Activated T-cell treated with anti-CD3 and anti-CD28 coated beads, Interleukin-2, amount 50 U/mL, for 24 hours (primary cell): ENCODE measurements at regions not wholly inside any gene's neighbourhood (a gene's known extent, or its start where the extent isn't known, plus 50 kb on each side); places are given as distances from the start of the nearest gene placed in this dataset.

Experiments
- DNase-seq: peaks from one replicate; pipeline ENCODE4 v3.0.0-alpha.2; 2020
- H3K27ac Mint-ChIP-seq: 2 replicates; pipeline ENCODE4 v1.8.0; 2020; ENCODE audit warnings: mild to moderate bottlenecking, mixed read lengths
- H3K27me3 Mint-ChIP-seq: 2 replicates; pipeline ENCODE4 v1.8.0; 2020; ENCODE audit warnings: mixed read lengths
- H3K36me3 Mint-ChIP-seq: 2 replicates; pipeline ENCODE4 v1.8.0; 2020; ENCODE audit warnings: low read depth, mixed read lengths
- H3K4me1 Mint-ChIP-seq: 2 replicates; pipeline ENCODE4 v1.8.0; 2020; ENCODE audit warnings: low read depth, mixed read lengths
- H3K4me3 Mint-ChIP-seq: 2 replicates; pipeline ENCODE4 v1.8.0; 2020; ENCODE audit warnings: mild to moderate bottlenecking, moderate library complexity, mixed read lengths
- H3K9me3 Mint-ChIP-seq: 2 replicates; pipeline ENCODE4 v1.8.0; 2020; ENCODE audit warnings: mixed read lengths

DNA sequence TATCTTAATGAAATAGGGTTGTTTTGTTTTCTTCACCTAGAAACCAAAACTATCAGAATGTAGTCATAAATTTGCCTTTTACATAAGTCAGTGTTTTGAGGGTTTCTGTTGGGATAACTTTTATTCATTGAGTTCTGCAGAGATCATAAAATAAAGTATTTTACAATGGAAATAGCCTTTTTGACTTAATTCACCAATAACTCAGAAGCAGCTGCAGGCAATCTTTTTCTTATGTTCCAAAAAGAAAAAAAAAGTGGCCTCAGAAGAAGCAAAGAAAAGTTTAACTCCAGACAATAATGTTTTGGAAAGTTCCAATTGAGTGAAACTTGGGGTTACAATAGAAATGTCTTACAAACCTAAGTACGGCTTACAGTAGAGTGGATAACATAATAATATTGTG is 491.7 kb upstream of the NRP1 start:
- H3K4me1 Mint-ChIP-seq = no peaks in the 10 kb centered on the region
- no peaks in the 10 kb centered on the region for H3K36me3 Mint-ChIP-seq
- no peak overlapping the region for H3K27ac Mint-ChIP-seq
- H3K4me3 Mint-ChIP-seq = no peak overlapping the region
- peaks cover 3% of the 10 kb centered on the region for H3K27me3 Mint-ChIP-seq
- no peaks in the 10 kb centered on the region for H3K9me3 Mint-ChIP-seq
- DNase-seq = no peak

DNA sequence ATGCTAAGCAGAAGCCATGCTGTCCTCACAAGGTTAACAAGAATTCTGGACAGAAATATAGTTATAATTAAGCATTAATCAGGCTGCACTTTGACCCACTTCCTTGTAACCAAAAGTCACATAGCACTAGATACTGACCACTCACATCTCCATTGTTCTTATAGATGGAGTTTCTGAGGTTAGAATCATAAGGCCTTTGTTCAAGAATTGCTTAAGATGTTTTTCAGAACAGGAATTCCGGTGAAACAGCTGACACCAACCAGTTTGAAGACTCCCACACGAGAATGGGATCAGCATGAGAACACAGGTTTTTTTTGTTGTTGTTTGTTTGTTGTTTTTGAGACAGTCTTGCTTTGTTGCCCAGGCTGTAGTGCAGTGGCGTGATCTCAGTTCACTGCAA is 488.3 kb upstream of the NRP1 start:
- Mint-ChIP-seq H3K4me3 (no peak overlapping the region), H3K27me3 (peaks cover 3% of the 10 kb centered on the region), H3K36me3 (no peaks in the 10 kb centered on the region), H3K9me3 (no peaks in the 10 kb centered on the region), H3K4me1 (peaks cover 2% of the 10 kb centered on the region), H3K27ac (no peak overlapping the region)
- no peak for DNase-seq

DNA sequence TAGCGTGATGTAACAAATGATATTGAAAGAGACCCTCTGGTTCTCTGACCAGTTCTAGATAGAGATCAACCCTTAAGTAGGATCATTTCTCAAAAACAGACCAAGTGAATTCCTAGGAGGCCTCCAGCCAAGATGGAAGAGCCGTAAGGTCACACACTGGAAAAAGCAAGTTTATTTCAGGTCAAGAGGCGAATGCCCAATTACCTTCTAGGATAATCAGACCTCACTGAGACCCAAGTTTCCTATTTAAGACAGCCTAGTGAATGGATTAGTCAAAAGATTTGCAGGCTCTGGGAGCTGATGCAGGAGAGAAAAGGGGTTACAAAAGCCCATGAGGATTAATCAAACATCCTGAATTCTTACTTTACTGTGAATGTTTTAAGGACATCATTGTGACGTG is 486.1 kb upstream of the NRP1 start:
- H3K4me1 Mint-ChIP-seq = peaks cover 2% of the 10 kb centered on the region
- no peaks in the 10 kb centered on the region for H3K36me3 Mint-ChIP-seq
- no peak overlapping the region for H3K27ac Mint-ChIP-seq
- no peaks in the 10 kb centered on the region for H3K9me3 Mint-ChIP-seq
- no peak overlapping the region for H3K4me3 Mint-ChIP-seq
- no peaks in the 10 kb centered on the region for H3K27me3 Mint-ChIP-seq
- DNase-seq = no peak

DNA sequence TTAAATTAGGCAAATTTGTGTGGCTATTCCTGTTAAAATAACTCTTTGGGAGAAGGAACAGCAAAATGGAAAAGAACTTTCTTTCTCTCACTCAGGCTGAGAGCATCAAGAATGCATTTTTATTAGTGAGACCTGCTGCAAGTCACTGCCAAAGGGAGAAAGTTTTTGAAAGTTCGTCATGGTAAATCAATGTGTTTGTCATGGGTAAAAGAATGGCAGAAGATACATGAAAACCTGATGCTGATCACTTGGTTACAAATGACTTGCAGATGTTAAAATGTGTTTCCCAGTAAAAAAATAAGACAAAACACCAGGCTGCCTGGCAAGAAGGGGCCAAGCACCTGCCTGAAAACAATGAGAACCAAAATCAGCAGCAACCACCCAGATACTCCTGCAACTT is 484.7 kb upstream of the NRP1 start:
- Mint-ChIP-seq H3K27me3 (no peaks in the 10 kb centered on the region), H3K36me3 (no peaks in the 10 kb centered on the region), H3K4me1 (peaks cover 2% of the 10 kb centered on the region), H3K4me3 (no peak overlapping the region), H3K27ac (no peak overlapping the region), H3K9me3 (no peaks in the 10 kb centered on the region)
- DNase-seq = no peak

DNA sequence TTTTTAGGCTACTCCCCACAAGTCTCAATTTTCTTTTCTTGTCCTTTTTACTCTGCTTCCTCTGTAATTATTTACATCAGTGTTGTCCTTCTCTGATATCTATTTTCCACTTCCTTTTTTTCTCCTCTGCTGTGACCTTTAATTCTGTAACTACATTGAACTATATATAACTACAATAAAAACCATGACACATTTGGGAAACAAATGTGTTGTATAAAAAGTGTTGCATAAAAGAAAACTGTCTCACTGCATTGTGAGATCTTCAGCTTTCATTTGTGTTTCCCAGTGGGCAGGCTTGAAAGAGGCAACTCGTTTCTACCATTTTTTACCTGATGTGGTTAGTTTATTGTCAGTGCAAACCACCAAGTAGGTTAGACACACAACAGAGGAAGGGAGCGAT is 483.9 kb upstream of the NRP1 start:
- H3K4me1 Mint-ChIP-seq = peaks cover 2% of the 10 kb centered on the region
- no peaks in the 10 kb centered on the region for H3K9me3 Mint-ChIP-seq
- H3K27ac Mint-ChIP-seq = no peak overlapping the region
- H3K27me3 Mint-ChIP-seq = no peaks in the 10 kb centered on the region
- no peaks in the 10 kb centered on the region for H3K36me3 Mint-ChIP-seq
- no peak overlapping the region for H3K4me3 Mint-ChIP-seq
- no peak for DNase-seq

DNA sequence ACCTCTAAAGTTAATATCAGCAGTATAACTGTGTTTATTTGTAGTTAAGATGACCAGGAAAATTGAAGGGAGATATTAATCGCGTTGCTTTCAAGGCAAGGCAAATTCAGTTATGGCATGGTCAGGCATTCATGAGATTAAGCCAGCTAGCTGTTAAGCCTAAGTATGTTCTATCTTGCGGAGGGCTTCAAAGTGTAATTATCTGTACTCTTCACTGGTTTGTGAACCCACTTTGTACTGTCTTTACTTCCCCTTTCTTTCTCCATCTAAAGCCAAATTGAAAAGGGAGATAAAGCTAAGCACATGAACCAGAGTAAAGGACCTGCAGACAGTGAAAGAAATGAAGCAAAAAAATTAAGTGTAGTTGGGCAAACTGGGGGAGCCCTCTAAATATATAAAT is 483.1 kb upstream of the NRP1 start:
- DNase-seq = no peak
- Mint-ChIP-seq H3K27me3 (no peaks in the 10 kb centered on the region), H3K9me3 (no peaks in the 10 kb centered on the region), H3K4me3 (no peak overlapping the region), H3K4me1 (peaks cover 2% of the 10 kb centered on the region), H3K36me3 (no peaks in the 10 kb centered on the region), H3K27ac (no peak overlapping the region)

DNA sequence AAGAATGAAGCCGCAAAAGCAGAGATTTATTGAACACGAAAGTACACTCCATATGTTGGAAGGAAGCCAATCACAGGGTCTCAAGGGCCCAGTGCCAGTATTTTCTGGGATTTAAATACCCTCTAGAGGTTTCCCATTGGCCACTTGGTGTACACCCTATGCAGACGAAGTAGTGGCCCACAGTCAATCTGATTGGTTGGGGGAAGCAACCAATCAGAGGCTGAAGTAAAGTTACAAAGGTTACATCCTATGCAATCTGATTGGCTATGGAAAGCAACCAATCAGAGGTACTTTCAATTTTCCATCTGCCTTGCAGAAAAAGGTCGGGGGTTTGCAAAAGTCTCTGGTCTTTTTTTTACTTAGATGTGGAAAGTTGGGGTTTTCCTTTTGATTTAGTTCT is 481.3 kb upstream of the NRP1 start:
- Mint-ChIP-seq H3K36me3 (no peaks in the 10 kb centered on the region), H3K27ac (no peak overlapping the region), H3K9me3 (no peaks in the 10 kb centered on the region), H3K4me3 (no peak overlapping the region), H3K4me1 (peaks cover 2% of the 10 kb centered on the region), H3K27me3 (no peaks in the 10 kb centered on the region)
- no peak for DNase-seq

DNA sequence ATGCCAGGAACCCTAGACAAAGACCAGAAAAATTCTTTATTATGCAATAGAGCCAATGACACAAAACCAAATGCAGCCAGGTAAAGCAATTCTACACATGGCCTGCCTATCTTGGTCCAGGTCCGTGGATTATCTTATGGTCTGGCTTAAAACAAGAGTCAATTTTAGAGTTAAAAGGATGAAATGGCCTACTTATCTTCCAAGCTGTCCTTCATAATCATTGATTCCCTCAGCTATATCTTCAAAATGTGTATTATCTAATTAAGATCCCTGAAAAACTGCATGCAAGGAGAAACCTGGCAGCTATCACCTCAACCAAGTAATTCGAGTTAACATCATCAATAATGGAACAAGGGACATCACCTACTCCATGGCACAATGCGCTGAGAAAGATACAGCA is 479.4 kb upstream of the NRP1 start:
- no peaks in the 10 kb centered on the region for H3K27me3 Mint-ChIP-seq
- DNase-seq = no peak
- H3K9me3 Mint-ChIP-seq = no peaks in the 10 kb centered on the region
- peaks cover 2% of the 10 kb centered on the region for H3K4me1 Mint-ChIP-seq
- H3K4me3 Mint-ChIP-seq = no peak overlapping the region
- no peaks in the 10 kb centered on the region for H3K36me3 Mint-ChIP-seq
- no peak overlapping the region for H3K27ac Mint-ChIP-seq

DNA sequence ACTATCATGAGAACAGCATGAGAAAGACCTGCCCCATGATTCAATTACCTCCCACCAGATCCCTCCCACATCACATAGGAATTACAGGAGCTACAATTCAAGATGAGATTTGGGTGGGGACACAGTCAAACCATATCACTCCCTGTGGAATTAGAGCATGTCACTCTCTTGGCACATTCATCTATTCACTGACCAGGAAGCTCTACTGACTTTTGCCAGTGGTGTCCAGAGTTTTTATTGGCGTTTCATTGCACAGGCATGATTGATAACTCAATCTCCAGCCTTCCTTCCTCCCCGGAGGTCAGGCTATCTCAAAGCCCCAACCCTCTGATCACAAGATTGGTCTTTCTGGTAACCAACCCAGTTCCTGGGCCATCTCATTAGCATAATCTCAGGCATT is 478.9 kb upstream of the NRP1 start:
- Mint-ChIP-seq H3K27ac (no peak overlapping the region), H3K27me3 (no peaks in the 10 kb centered on the region), H3K9me3 (no peaks in the 10 kb centered on the region), H3K4me1 (peaks cover 1% of the 10 kb centered on the region), H3K4me3 (no peak overlapping the region), H3K36me3 (no peaks in the 10 kb centered on the region)
- no peak for DNase-seq

DNA sequence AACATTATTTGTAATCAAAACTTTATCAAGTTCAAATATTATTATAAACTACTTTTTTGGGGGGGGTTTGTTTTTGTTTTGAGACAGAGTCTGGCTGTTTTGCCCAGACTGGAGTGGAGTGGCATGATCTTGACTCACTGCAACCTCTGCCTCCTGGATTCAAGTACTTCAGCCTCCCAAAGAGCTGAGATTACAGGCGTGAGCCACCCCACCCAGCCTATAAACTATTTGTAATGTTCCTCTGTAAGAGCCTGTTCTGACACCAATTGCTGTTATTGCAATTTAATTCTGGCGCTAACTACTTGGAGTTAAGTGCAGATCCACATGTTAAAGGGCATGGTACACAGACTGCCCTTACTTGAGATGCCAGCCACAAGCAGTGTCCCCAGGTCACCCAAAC is 478.1 kb upstream of the NRP1 start:
- H3K27ac Mint-ChIP-seq = no peak overlapping the region
- H3K4me1 Mint-ChIP-seq = no peaks in the 10 kb centered on the region
- no peaks in the 10 kb centered on the region for H3K36me3 Mint-ChIP-seq
- no peak for DNase-seq
- no peaks in the 10 kb centered on the region for H3K27me3 Mint-ChIP-seq
- H3K9me3 Mint-ChIP-seq = no peaks in the 10 kb centered on the region
- H3K4me3 Mint-ChIP-seq = no peak overlapping the region

DNA sequence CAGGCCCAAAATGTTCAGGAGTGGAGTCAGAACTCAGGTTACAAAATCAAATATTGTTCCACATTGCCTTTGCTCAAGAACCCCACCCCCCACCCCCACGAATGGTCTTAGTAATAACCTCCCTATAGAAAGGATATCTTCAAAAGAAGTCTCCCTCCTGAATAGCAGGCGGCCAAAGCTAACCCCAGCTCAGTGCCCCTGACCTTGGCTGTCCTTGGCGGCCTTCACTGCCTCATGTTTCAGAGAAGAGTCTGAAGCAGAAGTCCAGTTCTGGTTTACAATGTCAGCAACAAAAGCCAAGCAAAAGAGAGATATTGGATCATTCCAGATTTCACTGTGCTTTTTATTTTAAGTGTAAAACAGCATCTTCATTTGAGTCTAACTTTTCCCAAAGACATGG is 476.5 kb upstream of the NRP1 start:
- H3K4me3 Mint-ChIP-seq = no peak overlapping the region

DNA sequence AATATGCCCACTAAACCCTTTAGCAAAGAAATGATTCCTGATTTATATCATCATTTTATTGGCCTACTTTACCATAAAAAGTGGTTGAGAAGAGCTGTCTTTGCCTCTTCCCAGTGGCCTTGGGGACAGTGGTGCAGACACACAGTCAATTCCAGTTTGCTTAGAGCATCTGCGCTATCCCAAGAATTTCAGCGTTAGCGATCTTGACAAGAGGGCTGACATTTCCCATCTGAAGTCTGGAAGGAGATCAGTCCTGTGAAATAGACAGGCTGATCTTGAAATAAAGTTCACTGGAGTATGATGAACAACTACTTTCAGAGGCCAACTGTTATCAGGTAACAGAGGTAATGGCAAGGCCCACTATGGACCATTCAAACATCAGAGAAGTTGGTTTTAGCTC is 475.3 kb upstream of the NRP1 start:
- Mint-ChIP-seq H3K27ac (no peak overlapping the region), H3K27me3 (no peaks in the 10 kb centered on the region), H3K36me3 (no peaks in the 10 kb centered on the region), H3K4me3 (no peak overlapping the region), H3K9me3 (no peaks in the 10 kb centered on the region), H3K4me1 (no peaks in the 10 kb centered on the region)
- no peak for DNase-seq

More for the DNA sequence above, 476.5 kb upstream of the NRP1 start:
- Mint-ChIP-seq H3K4me1 (no peaks in the 10 kb centered on the region), H3K27me3 (no peaks in the 10 kb centered on the region), H3K9me3 (no peaks in the 10 kb centered on the region), H3K27ac (no peak overlapping the region), H3K36me3 (no peaks in the 10 kb centered on the region)
- no peak for DNase-seq

DNA sequence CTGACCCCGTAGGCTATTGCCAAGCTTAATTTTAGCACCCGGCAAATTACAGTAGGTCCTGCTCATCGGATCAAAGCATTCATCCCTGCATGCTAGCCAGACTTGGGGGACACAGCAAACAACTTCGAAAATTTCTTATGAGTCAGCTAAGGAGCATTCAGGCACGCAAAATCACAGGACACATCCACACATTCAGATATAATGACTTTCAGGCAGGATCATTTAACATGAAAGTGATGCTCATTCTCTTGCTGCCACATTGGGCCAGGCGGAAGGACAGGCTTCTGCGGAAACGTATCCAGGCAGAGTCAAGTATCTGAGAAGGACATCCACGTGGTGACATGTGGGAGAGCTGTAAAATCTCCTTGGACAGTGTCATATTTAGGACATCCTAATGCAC is 474.0 kb upstream of the NRP1 start:
- H3K4me1 Mint-ChIP-seq = no peaks in the 10 kb centered on the region
- no peaks in the 10 kb centered on the region for H3K36me3 Mint-ChIP-seq
- no peak for DNase-seq
- H3K4me3 Mint-ChIP-seq = no peak overlapping the region
- H3K27me3 Mint-ChIP-seq = no peaks in the 10 kb centered on the region
- no peak overlapping the region for H3K27ac Mint-ChIP-seq
- H3K9me3 Mint-ChIP-seq = no peaks in the 10 kb centered on the region

DNA sequence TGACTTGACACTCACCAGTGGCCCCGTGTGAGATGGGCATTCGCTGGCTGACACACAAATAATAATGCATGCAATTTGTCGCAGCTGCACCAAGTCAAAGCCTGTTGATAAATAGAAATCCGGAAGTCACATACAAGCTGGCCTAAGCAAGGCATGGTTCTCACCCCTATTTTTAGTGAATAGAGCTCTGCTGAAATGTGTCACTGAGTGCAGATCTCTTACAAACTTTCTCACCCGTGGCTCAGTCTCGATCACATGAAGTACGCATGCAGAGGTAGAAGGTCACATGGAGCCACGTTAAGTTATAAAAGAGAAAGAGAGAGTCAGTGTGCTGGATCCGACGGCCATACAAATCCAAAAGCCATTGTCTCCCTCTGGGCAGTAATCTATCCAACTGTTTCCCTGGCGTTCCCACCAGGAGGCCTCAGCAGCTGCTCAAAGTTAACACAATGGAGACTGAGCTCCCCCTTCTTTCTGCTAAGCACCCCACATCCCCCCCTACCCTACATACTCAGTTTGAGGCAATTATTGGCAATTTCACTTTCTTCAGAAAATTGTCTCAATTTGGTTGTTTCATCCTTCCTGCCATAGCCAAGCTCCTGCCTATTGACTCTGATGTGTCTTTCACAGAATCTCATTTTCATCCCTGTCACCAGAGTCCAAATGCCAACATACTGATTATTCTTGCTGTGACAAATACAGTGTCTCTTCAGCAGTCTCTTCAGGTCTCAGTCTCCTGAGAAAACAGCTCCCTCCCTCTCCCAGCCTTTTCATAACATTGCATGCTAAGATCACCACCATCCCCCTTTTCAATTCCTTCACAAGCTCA is 473.3 kb upstream of the NRP1 start:
- no peaks in the 10 kb centered on the region for H3K4me1 Mint-ChIP-seq
- no peaks in the 10 kb centered on the region for H3K36me3 Mint-ChIP-seq
- H3K27ac Mint-ChIP-seq = no peak overlapping the region
- no peaks in the 10 kb centered on the region for H3K9me3 Mint-ChIP-seq
- no peaks in the 10 kb centered on the region for H3K27me3 Mint-ChIP-seq
- DNase-seq = no peak
- H3K4me3 Mint-ChIP-seq = no peak overlapping the region

DNA sequence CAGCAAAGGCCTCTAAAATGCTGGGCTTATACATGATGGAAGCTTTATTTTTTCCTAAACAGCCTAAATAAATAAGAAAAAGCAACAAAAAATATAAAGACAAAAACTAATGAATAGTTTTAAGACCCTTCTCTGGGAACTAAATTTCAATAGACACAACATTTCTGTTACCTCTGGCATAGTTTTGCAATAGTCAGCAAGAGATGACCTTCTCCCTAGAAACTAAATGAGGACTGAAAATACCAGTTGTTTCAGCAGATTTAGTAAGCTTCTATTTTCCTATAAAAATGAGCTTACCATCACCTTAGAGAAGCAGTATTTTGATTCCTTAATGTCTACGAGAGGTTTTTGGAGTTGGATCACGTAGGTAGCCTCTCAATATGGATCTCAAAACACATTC is 471.4 kb upstream of the NRP1 start:
- no peaks in the 10 kb centered on the region for H3K9me3 Mint-ChIP-seq

DNA sequence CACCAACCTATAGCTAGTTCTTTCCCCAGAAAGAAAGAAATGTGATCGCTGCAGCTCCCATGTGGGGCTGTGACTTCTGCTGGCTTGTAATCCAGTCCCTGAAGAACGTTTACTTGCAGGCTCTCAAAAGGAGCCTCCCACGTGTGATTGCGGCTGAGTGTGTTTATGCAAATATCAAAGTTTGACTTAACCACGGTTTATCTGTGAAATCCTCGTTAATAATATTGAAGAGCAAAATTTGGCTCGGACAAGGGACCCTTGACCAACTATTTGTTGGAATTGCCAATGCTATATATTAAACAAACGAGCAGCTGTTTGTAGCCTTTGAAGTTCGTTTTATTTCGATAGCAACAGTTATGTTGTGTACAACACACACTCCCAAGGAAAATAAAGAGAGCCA is 470.1 kb upstream of the NRP1 start:
- Mint-ChIP-seq H3K9me3 (no peaks in the 10 kb centered on the region), H3K4me1 (no peaks in the 10 kb centered on the region), H3K27ac (no peak overlapping the region), H3K4me3 (no peak overlapping the region), H3K27me3 (no peaks in the 10 kb centered on the region), H3K36me3 (no peaks in the 10 kb centered on the region)
- DNase-seq = no peak

More for the DNA sequence above, 471.4 kb upstream of the NRP1 start:
- no peak for DNase-seq
- H3K4me3 Mint-ChIP-seq = no peak overlapping the region
- H3K4me1 Mint-ChIP-seq = no peaks in the 10 kb centered on the region
- no peaks in the 10 kb centered on the region for H3K36me3 Mint-ChIP-seq
- H3K27ac Mint-ChIP-seq = no peak overlapping the region
- no peaks in the 10 kb centered on the region for H3K27me3 Mint-ChIP-seq
